ENCODE measurements at regions not wholly inside any gene's neighbourhood (a gene's known extent, or its start where the extent isn't known, plus 50 kb on each side); places are given as distances from the start of the nearest gene placed in this dataset.

GRCh38 chr10:31118556-31118955, 86.9 kb upstream of the ZNF438 start:
- no CpG with 5 or more reads among the region's 3 CpGs for WGBS (ENCODE audit: extremely low coverage, insufficient coverage, low lambda C conversion rate)
- Histone ChIP-seq H2BK5ac (ENCODE audit: low read length) (no peak overlapping the region), H3K9ac (ENCODE audit: low read length) (no peak overlapping the region), H3K79me1 (ENCODE audit: low read length) (no peaks in the 10 kb centered on the region), H2AK5ac (ENCODE audit: low read length) (no peak overlapping the region), H2BK15ac (replicated peaks; ENCODE audit: low read depth) (no peak overlapping the region), H4K8ac (ENCODE audit: low read depth, low read length) (no peak overlapping the region), H3K27ac (ENCODE audit: low read depth, low read length) (no peak overlapping the region), H4K5ac (ENCODE audit: low read length) (no peak overlapping the region), H3K79me2 (ENCODE audit: control insufficient read depth, insufficient read depth, low read length) (no peaks in the 10 kb centered on the region), H3K36me3 (ENCODE audit: control insufficient read depth, insufficient read depth, low read length) (no peaks in the 10 kb centered on the region), H3K27me3 (ENCODE audit: insufficient read depth, low read length, poor library complexity) (no peaks in the 10 kb centered on the region), H2BK120ac (ENCODE audit: low read depth, low read length) (no peak overlapping the region), H3K4me1 (ENCODE audit: control insufficient read depth, low read depth, low read length) (no peaks in the 10 kb centered on the region), H3K4me2 (ENCODE audit: low read length) (no peak overlapping the region), H3K23ac (ENCODE audit: low read length) (no peak overlapping the region), H3K4me3 (ENCODE audit: low read length) (no peak overlapping the region), H3K56ac (ENCODE audit: low read length) (no peak overlapping the region), H3K18ac (ENCODE audit: low read length) (no peak overlapping the region), H3K4ac (ENCODE audit: low read depth, low read length) (no peak overlapping the region)
- DNase-seq = no peak

GRCh38 chr10:31120392-31120791, 88.7 kb upstream of the ZNF438 start:
- no peak overlapping the region for H4K8ac ChIP-seq (ENCODE audit: low read depth, low read length)

GRCh38 chr10:31120961-31121685, 89.5 kb upstream of the ZNF438 start:
- Histone ChIP-seq H3K18ac (ENCODE audit: low read length) (no peak overlapping the region), H2AK5ac (ENCODE audit: low read length) (no peak overlapping the region), H3K4me2 (ENCODE audit: low read length) (no peak overlapping the region), H3K79me2 (ENCODE audit: control insufficient read depth, insufficient read depth, low read length) (no peaks in the 10 kb centered on the region), H2BK120ac (ENCODE audit: low read depth, low read length) (no peak overlapping the region), H4K5ac (ENCODE audit: low read length) (no peak overlapping the region), H3K79me1 (ENCODE audit: low read length) (no peaks in the 10 kb centered on the region), H3K23ac (ENCODE audit: low read length) (no peak overlapping the region), H3K27ac (ENCODE audit: low read depth, low read length) (no peak overlapping the region), H2BK15ac (replicated peaks; ENCODE audit: low read depth) (no peak overlapping the region), H3K56ac (ENCODE audit: low read length) (no peak overlapping the region), H3K4me1 (ENCODE audit: control insufficient read depth, low read depth, low read length) (no peaks in the 10 kb centered on the region), H4K8ac (ENCODE audit: low read depth, low read length) (no peak overlapping the region), H3K27me3 (ENCODE audit: insufficient read depth, low read length, poor library complexity) (no peaks in the 10 kb centered on the region), H3K4me3 (ENCODE audit: low read length) (no peak overlapping the region), H3K9ac (ENCODE audit: low read length) (no peak overlapping the region), H2BK5ac (ENCODE audit: low read length) (no peak overlapping the region), H3K4ac (ENCODE audit: low read depth, low read length) (no peak overlapping the region), H3K36me3 (ENCODE audit: control insufficient read depth, insufficient read depth, low read length) (no peaks in the 10 kb centered on the region)
- WGBS (ENCODE audit: extremely low coverage, insufficient coverage, low lambda C conversion rate) = no CpG with 5 or more reads among the region's 7 CpGs
- DNase-seq = no peak

More at GRCh38 chr10:31120392-31120791, 88.7 kb upstream of the ZNF438 start:
- Histone ChIP-seq H3K4me3 (ENCODE audit: low read length) (no peak overlapping the region), H2BK15ac (replicated peaks; ENCODE audit: low read depth) (no peak overlapping the region), H2AK5ac (ENCODE audit: low read length) (no peak overlapping the region), H3K4ac (ENCODE audit: low read depth, low read length) (no peak overlapping the region), H3K56ac (ENCODE audit: low read length) (no peak overlapping the region), H3K79me2 (ENCODE audit: control insufficient read depth, insufficient read depth, low read length) (no peaks in the 10 kb centered on the region), H3K4me2 (ENCODE audit: low read length) (no peak overlapping the region), H3K27me3 (ENCODE audit: insufficient read depth, low read length, poor library complexity) (no peaks in the 10 kb centered on the region), H3K23ac (ENCODE audit: low read length) (no peak overlapping the region), H2BK5ac (ENCODE audit: low read length) (no peak overlapping the region), H3K18ac (ENCODE audit: low read length) (no peak overlapping the region), H3K79me1 (ENCODE audit: low read length) (no peaks in the 10 kb centered on the region), H3K9ac (ENCODE audit: low read length) (no peak overlapping the region), H3K27ac (ENCODE audit: low read depth, low read length) (no peak overlapping the region), H2BK120ac (ENCODE audit: low read depth, low read length) (no peak overlapping the region), H3K36me3 (ENCODE audit: control insufficient read depth, insufficient read depth, low read length) (no peaks in the 10 kb centered on the region), H3K4me1 (ENCODE audit: control insufficient read depth, low read depth, low read length) (no peaks in the 10 kb centered on the region), H4K5ac (ENCODE audit: low read length) (no peak overlapping the region)
- no CpG with 5 or more reads among the region's 1 CpG for WGBS (ENCODE audit: extremely low coverage, insufficient coverage, low lambda C conversion rate)
- no peak for DNase-seq

- Histone ChIP-seq H2BK5ac (ENCODE audit: low read length) (no peak overlapping the region), H3K18ac (ENCODE audit: low read length) (no peak overlapping the region), H3K27me3 (ENCODE audit: insufficient read depth, low read length, poor library complexity) (no peaks in the 10 kb centered on the region), H3K56ac (ENCODE audit: low read length) (no peak overlapping the region), H2BK120ac (ENCODE audit: low read depth, low read length) (no peak overlapping the region), H3K4me2 (ENCODE audit: low read length) (no peak overlapping the region), H3K4ac (ENCODE audit: low read depth, low read length) (no peak overlapping the region), H3K79me1 (ENCODE audit: low read length) (no peaks in the 10 kb centered on the region), H4K8ac (ENCODE audit: low read depth, low read length) (no peak overlapping the region), H3K4me1 (ENCODE audit: control insufficient read depth, low read depth, low read length) (no peaks in the 10 kb centered on the region), H3K36me3 (ENCODE audit: control insufficient read depth, insufficient read depth, low read length) (no peaks in the 10 kb centered on the region), H3K23ac (ENCODE audit: low read length) (no peak overlapping the region), H3K4me3 (ENCODE audit: low read length) (no peak overlapping the region), H2BK15ac (replicated peaks; ENCODE audit: low read depth) (no peak overlapping the region), H3K9ac (ENCODE audit: low read length) (no peak overlapping the region), H4K5ac (ENCODE audit: low read length) (no peak overlapping the region), H3K79me2 (ENCODE audit: control insufficient read depth, insufficient read depth, low read length) (no peaks in the 10 kb centered on the region), H2AK5ac (ENCODE audit: low read length) (no peak overlapping the region), H3K27ac (ENCODE audit: low read depth, low read length) (no peak overlapping the region)
- WGBS (ENCODE audit: extremely low coverage, insufficient coverage, low lambda C conversion rate) = no CpG with 5 or more reads among the region's 3 CpGs
- DNase-seq = no peak
Measured at GRCh38 chr10:31121757-31122577, 90.3 kb upstream of the ZNF438 start.

- Histone ChIP-seq H3K27ac (ENCODE audit: low read depth, low read length) (no peak overlapping the region), H3K36me3 (ENCODE audit: control insufficient read depth, insufficient read depth, low read length) (no peaks in the 10 kb centered on the region), H3K79me1 (ENCODE audit: low read length) (no peaks in the 10 kb centered on the region), H3K56ac (ENCODE audit: low read length) (no peak overlapping the region), H3K79me2 (ENCODE audit: control insufficient read depth, insufficient read depth, low read length) (no peaks in the 10 kb centered on the region), H3K4me3 (ENCODE audit: low read length) (no peak overlapping the region), H4K5ac (ENCODE audit: low read length) (no peak overlapping the region), H2AK5ac (ENCODE audit: low read length) (no peak overlapping the region), H2BK120ac (ENCODE audit: low read depth, low read length) (no peak overlapping the region), H4K8ac (ENCODE audit: low read depth, low read length) (no peak overlapping the region), H3K23ac (ENCODE audit: low read length) (no peak overlapping the region), H2BK15ac (replicated peaks; ENCODE audit: low read depth) (no peak overlapping the region), H3K4me2 (ENCODE audit: low read length) (no peak overlapping the region), H3K27me3 (ENCODE audit: insufficient read depth, low read length, poor library complexity) (no peaks in the 10 kb centered on the region), H2BK5ac (ENCODE audit: low read length) (no peak overlapping the region), H3K9ac (ENCODE audit: low read length) (no peak overlapping the region), H3K4ac (ENCODE audit: low read depth, low read length) (no peak overlapping the region), H3K18ac (ENCODE audit: low read length) (no peak overlapping the region), H3K4me1 (ENCODE audit: control insufficient read depth, low read depth, low read length) (no peaks in the 10 kb centered on the region)
- no CpG with 5 or more reads among the region's 6 CpGs for WGBS (ENCODE audit: extremely low coverage, insufficient coverage, low lambda C conversion rate)
- peak; percentile 57 for DNase-seq
Measured at GRCh38 chr10:31123946-31124345, 92.3 kb upstream of the ZNF438 start.
